Left colon (tissue), 2 donors: ENCODE measurements at regions not wholly inside any gene's neighbourhood (a gene's known extent, or its start where the extent isn't known, plus 50 kb on each side); places are given as distances from the start of the nearest gene placed in this dataset.

Experiments
- ATAC-seq: fragments of 200-7000 bp; cut with Tn5 transposase; one replicate; pipeline ENCODE4 v1.9.1; 2020; ENCODE audit warnings: mild to moderate bottlenecking, moderate library complexity
- DNase-seq, 2 donors: peaks; one replicate each; pipeline ENCODE4 v3.0.0-alpha.2; 2020
- intact Hi-C, 2 donors: fragments of 100-400 bp; cut with DNase I in 1 of 2; cut with micrococcal nuclease in 1 of 2; formaldehyde crosslinking; loops; one replicate each; pipeline versions ENCODE4 v1.11.2 to v1.14.0; 2022; cut with DNase I, micrococcal nuclease
- donor health status: DM: no; HTN: no; CAD: no.
- donor health status: DM: yes; HTN: yes; CAD: no.

GRCh38 chr3:53973905-53974304, 82.2 kb upstream of the SELENOK start:
- no peak for ATAC-seq
- no peak for DNase-seq
- intact Hi-C loops, result no loop called here

DNA sequence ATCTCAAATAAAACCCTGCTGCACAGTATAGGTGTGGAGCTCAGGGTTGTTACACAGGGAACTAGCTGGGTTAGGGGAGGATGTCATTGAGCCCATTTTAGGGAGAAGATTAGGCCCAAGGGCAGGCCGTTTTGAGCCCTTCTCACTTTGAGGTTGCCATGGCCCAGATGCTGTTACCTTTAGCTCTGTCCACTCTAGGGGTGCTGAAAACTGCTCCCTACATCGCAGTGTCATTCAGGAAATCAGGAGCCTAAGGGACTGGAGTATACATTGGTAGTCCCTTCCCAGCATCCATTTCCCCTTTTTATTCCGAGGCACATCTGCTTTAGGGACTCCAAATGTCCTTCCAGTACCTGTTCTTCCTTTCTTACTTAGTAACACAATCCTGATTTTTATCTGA, 79.0 kb upstream of the SELENOK start:
- no peak for DNase-seq
- intact Hi-C loops, result no loop called here

GRCh38 chr3:53969086-53969485, 77.4 kb upstream of the SELENOK start:
- ATAC-seq (no peak), DNase-seq (no peak)
- intact Hi-C loops, result no loop called here

More for the DNA sequence above, 79.0 kb upstream of the SELENOK start:
- ATAC-seq, result no peak

GRCh38 chr3:53965291-53965690, 73.6 kb upstream of the SELENOK start:
- no peak for DNase-seq
- intact Hi-C loops, result no loop called here
- ATAC-seq, result no peak

DNA sequence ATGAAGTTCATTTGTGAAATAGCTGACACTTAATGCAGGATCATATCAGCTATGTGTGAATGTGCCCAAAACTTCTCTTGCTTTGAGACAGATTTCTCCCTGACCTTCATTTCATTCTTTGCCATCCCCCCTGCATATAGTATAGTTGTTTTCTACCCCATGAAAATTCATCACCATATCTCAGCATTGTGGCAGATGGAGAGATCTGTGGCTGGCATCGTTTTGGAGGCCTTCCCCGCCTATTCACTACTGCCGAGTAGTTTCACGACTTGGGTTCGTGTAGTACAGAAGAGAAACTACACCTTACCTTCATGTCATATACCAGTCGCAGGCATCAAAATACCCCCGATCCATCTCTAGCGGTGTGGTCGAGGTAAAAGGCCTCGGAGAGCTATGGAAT, 66.2 kb upstream of the SELENOK start:
- DNase-seq (no peak), ATAC-seq (no peak)
- intact Hi-C loops, result no loop called here

DNA sequence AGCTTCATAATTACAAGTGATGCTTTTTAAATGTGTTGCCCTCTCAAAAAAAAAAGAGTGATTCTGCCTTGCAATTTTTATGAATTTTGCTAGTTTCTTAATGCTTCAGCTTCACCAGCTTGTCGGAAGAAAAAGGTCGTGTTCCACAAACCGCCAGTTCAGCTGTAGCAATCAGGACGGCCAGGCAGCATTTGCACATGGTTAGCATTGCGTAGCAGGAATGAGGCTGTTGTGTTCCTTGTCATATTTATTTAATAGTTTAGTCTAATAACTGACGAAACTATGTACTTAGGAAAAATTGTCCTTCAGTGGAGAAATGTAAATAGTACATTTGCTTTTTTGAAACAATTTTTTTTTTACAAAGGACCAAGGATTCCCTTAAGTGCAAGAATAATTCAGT, 64.9 kb upstream of the SELENOK start:
- intact Hi-C loops, result no loop called here
- no peak for ATAC-seq
- DNase-seq, result no peak

DNA sequence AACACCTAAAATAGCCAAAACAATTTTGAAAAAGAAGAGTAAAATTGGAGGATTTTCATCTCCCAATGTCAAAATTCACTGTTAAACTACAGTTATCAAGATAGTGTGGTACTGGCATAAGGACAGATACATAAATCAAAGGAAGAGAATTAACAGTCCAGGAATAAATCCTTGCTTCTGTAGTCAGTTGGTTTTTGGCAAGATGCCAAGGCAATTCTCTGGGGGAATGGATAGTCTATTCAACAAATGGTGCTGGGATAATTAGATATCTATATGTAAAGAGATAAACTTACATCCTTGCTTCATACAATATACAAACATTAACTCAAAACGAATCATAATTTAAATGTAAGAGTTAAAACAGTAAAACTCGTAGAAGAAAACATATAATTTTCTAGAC, 57.9 kb upstream of the SELENOK start:
- ATAC-seq, result no peak
- intact Hi-C loops, result no loop called here

GRCh38 chr3:53948174-53948573, 56.5 kb upstream of the SELENOK start:
- intact Hi-C loops, result no loop called here
- DNase-seq (no peak), ATAC-seq (no peak)

More for the DNA sequence above, 57.9 kb upstream of the SELENOK start:
- no peak for DNase-seq

DNA sequence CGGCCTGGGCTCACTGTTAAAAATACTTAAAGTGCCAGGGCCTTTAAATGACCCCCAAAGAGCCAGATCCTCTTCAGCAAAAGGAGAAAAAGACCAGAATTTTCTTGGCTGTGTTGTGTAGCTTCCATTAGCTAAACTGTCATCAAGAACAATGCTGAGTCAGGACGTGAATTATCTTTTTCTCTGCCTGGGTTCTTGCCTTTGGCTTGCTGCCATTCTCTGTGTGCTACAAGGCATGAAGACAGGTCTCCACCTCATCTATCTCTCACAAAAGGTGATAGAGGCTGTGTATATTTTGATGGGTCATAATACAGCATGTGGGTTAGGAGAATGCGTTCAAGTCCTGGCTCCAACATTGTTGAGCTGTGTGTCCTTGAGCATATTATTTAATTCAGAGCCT, 52.4 kb upstream of the SELENOK start:
- intact Hi-C loops, result no loop called here
- ATAC-seq (no peak), DNase-seq (no peak)

GRCh38 chr3:53941950-53942349, 50.3 kb upstream of the SELENOK start:
- DNase-seq (no peak), ATAC-seq (no peak)
- intact Hi-C loops, result no loop called here
